ENCODE measurements at regions not wholly inside any gene's neighbourhood (a gene's known extent, or its start where the extent isn't known, plus 50 kb on each side); places are given as distances from the start of the nearest gene placed in this dataset.

DNA sequence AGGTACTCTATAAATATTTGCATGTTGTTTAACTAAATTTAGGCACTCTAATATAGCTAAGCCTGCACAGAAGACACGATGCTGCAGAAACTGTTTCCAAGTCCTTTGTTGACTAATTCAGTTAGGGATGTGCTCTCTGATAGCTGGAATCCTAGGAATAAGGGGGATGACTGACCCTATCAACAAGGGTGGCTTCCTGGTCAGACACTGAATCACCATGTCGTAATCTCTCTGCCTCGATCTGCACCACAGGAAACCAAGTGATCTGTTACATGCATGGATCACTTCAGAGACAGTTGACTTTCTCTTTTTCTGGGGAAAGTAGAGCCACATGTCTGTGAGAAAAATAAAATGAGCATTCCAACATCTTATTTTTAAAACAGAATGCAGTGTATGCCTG is 169.1 kb downstream of the GUCY2F start:
- no peak for DNase-seq (ENCODE audit: low read depth, low spot score)

DNA sequence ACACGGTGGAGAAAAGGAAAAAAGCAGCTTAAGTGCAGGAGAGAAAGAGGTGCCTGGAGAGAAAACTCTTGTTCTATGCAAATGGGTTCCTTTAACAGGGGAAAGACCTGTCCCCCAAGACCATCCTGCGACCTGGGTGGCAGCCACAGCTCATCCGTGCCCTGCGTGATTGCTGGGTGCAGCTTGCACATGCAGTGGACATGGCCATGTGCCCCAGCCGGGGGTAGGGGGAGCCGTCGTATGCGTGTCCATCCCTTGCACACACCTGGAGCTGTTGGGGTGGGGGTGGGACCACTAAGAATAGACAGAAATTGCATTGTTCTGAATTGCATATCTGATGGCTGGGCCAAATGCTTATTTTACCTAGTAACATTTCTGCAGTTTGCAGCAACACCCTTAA is 171.9 kb downstream of the GUCY2F start:
- no peak for DNase-seq (ENCODE audit: low read depth, low spot score)

DNA sequence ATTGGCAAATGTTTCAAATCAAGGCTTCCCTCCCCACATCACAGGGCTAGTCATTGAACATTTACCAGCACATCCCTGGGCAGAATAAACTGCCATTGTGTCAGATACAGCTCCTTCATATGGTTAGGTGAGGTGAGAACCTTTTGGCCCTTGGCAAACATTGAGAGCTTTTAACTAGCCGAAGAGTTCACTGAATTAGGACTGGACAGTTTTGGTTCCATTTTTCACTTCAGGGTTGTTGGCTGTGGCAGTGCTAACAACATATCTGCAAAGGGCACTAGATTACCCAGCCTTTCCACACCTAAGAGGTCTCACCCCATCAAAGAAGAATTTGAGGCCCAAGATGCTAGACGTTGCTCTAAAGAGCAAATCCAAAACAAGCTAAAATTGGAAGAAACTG is 180.7 kb downstream of the GUCY2F start:
- DNase-seq (ENCODE audit: low read depth, low spot score), result no peak

DNA sequence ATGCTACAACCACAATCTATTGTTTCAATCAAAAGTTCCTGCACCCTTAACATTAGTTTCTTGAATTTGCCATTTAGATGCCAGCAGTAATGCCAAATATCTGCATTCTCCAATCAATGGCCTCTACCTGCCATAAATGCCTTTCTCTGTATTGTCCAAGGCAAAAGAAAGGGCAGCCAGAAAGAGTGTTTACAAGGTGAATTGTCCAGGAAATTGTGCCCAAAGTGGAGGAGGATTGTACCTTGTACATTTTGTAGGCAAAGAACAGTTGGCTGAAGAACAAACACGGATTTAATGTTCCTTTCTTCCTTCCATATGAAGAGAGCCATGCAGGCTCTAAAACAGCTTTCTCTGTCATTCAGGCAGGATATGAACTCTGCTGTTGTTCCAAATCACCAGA is 181.5 kb downstream of the GUCY2F start:
- DNase-seq (ENCODE audit: low read depth, low spot score), result no peak

DNA sequence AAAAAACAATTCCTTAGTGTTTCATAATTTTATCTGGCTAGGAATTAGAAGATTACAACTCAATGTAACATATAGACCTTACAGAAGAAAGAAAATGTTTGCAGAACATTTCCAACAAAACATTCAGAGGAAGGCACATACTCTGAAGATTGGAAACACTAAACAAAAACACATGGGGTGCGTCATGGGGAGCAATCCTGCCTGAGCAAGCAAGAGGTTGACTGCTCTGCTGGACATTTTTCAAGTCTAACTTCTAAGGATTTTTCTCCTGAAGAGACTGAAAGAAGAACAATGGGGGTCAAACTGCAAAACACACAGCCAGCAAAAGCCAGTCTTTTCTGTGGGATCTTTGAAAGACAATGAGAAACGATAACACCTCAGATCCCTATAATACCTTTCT is 182.8 kb downstream of the GUCY2F start:
- DNase-seq (ENCODE audit: low read depth, low spot score), result no peak

DNA sequence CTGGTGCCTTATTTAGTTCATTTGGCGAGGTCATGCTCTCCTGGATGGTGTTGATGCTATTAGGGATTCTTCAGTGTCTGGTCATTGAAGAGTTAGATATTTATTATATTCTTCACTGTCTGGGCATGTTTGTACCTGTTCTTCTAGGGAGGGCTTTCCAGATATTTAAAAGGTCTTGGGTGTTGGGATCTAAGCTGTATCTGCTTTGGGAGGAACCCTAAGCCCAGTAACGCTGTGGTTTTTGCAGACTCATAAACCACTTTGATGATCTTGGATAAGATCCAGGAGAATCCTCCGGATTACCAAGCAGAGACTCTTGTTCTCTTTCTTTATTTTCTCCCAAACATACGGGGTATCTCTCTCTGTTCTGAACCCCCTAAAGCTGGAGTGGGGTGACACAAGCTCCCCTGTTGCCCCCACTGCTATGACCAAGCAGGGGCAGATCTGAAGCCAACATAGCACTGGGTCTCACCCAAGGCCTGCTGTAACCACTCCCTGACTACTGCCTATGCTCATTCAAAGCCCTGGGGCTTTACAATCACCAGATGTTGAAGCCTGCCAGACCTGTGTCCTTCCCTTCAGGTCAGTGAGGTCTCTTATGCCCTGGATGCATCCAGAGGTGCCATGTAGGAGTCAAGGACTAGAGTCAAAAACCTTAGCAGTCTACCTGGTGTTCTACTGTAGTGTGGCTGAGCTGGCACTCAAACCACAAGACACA is 187.6 kb downstream of the GUCY2F start:
- no peak for DNase-seq (ENCODE audit: low read depth, low spot score)

DNA sequence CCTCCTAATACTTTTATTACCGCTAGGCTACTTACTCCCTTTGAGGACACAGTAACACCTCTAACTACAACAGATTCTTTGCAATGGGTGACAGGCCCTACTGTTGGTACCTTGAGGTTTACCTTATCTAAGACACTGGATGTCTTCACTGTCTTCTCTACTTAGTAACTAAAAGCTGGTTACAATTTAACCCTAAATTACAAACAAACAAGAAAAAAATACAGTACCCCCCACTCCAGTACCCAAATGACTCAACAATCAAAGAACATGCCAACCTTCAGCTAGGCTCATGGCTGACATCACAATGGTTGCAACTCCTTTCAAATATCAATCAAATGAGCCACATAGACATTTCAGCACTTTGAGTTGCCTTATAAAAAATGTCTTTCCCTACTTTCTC is 198.0 kb downstream of the GUCY2F start:
- DNase-seq (ENCODE audit: low read depth, low spot score), result no peak

DNA sequence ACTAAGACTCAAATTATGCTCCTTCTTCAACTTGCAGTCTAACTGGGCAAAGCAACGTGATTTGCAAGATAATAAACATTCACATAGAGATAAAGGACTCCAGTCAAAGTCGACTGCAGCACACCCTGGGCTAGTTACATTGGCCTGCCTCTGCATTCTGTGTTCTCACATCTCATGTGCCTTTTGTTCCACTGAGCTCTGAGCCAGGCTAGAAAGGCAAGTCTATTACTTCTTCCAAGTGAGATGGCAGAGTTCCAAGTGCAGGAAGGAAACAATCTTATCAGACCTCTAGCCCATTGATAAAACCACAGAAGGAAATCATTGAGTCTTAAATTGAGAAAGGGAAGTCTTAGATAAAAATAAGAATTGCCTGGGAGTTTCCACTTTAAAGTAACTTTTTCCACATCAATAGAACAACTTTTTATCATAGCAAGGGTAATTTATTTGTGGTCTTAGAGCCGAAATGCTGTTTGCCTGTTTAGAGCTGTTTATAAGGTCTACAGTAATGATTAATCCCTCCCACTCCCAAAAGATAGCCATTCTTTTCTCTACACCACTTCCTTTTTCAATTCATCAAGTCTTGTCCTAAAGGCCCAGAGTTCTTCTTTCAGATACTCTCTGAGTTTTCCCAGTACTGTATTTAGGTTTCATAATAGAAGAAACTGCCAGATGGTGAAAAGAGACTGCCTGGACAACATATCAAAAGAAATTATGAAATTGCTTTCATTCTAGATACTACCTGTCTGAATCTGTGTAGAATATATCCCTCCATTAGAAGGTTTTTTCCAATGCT is 200.2 kb downstream of the GUCY2F start:
- no peak for DNase-seq (ENCODE audit: low read depth, low spot score)

DNA sequence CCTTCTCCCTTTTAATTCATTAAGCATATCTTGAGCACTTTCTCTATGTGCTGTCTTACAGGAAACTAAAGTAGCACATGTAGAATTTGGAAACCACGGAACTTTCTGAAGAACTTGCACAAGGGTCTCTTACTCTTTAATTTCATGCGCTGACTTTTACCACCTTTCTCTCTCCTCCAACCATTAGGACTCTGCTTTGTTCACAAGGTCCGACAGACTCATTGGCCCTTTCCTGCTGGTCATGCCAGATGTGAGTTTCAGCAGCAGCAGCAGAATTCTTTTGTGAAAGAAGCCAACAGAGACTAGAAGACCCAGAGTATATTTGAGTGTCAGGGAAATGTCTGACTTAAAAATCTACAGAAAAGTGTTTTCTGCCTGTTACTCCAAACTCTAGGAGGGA is 207.1 kb downstream of the GUCY2F start:
- no peak for DNase-seq (ENCODE audit: low read depth, low spot score)

DNA sequence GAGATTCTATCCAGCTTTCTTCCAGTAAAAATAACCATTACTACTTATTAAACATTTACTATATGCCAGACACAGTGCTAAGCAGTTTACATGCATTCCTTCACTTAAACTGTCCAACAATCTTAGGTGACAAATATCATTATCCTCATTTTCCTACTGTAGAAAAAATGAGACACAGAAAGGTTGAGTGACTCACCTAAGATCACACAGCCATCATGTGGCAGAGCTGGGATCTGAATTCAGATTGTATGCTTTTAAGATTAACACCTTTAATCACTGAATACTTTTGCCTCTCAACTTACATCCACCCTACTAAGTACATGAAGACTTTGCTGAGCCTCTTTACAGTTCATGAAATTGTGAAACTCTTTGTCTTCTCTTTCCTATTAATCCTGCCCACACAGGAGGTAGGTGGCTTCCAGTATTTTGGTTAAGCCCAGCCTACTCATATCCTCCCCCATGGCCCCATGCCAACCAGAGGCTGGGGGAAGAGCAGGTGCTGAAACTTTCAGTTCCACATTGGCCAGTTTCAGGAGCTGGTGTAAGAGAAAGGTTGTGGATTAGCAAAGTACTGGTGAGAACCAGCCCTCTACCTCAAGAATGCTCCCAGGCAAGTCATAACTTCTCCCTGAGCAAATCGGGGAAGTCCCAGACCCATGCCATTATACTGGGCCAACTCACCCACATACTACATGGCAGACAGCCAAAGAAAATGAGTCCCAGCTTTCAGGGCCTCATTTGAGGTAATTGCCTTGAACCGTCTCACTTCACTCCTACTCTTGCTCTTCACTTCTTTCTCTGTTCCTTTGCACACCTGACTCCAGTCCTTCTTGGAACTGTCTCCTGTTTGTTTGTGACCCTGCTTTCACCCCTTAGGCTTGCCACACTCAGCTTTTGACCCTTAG is 211.1 kb downstream of the GUCY2F start:
- DNase-seq (ENCODE audit: low read depth, low spot score), result no peak

DNA sequence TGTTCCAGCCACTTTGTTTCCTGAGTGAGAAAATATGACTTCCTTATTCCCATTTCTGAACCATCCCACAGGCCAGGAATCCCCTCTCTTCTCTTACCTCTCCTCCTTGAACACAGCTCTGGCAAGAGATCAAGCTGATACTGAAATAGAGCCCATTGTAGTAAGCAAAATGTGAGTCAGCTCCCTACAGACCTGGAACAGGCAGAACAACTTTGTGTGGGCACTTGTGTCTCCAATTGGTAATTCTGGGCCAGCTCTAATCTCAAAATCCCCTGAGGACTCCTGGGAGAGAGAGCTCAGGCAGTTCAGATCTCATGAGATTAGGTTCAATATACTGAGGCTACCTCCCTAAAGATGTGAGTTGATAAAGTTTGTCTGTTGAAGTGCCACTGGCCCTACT is 213.5 kb downstream of the GUCY2F start:
- DNase-seq (ENCODE audit: low read depth, low spot score), result no peak

DNA sequence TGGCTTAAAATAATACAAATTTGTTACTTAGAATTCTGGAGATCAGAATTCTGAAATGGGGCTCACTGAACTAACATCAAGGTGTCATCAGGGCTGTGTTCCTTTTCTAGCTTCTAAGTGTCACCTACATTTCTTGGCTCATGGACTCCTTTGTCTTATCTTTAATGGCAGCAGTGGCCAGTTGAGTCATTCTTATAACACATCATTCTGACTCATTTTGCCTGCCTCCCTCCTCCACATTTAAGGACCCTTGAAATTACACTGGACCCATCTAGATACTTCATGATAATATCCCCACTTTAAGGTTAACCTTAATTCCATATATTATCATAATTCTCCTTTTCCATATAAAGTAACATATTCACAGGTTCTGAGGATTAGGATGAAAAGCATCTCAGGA is 215.9 kb downstream of the GUCY2F start:
- DNase-seq (ENCODE audit: low read depth, low spot score), result no peak

DNA sequence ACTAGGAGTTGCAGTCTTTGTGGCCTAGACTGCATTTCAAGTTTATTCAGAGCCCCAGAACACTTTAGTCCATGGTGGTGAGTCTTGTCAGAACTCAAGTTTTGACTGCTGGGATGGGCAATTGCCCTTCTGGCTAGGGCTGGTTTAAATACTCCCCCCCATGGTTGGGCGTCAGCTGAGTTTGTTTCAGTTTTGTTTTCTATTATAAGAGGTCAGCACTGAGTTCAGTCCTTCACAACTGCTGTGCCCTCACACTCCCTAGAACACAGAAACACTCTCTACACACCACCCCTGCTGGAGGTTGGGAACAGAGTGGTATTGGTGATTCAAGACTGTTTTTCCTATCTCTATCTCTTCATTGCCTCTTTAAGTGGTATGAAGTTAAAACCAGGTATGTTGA is 217.0 kb downstream of the GUCY2F start:
- DNase-seq (ENCODE audit: low read depth, low spot score), result no peak

DNA sequence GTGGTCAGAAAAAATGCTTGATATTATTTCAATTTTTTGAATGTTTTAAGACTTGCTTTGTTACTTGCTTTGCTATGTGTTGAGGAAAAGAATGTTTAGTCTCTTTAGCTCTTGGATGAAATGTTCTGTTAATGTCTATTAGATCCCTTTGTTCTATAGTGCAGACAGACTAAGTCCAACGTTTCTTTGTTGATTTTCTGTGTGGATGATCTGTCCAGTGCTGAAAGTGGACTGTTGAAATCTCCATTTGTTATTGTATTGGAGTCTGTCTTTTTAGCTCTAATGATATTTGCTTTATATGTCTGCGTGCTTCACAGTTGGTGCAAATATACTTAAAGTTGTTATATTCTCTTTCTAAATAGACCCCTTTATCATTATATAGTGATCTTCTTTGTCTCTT is 220.6 kb downstream of the GUCY2F start:
- no peak for DNase-seq (ENCODE audit: low read depth, low spot score)

DNA sequence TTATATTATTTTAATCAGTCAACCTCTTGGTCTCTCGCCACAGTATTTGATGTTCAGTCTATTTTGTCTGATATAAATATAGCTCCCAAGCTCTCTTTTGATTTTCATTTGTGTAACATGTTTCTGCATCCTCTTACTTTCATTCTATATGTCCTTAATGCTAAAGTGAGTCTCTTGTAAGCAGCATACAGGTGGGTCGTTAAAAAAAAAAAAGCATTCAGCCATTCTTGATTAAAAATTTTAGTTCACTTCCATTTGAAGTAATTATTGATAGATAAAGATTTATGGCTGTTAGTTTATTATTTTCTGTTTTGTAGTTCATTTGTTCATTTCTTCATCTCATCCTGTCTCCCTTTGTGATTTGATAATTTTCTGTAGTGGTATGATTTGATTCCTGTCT is 229.1 kb downstream of the GUCY2F start:
- DNase-seq (ENCODE audit: low read depth, low spot score), result no peak

DNA sequence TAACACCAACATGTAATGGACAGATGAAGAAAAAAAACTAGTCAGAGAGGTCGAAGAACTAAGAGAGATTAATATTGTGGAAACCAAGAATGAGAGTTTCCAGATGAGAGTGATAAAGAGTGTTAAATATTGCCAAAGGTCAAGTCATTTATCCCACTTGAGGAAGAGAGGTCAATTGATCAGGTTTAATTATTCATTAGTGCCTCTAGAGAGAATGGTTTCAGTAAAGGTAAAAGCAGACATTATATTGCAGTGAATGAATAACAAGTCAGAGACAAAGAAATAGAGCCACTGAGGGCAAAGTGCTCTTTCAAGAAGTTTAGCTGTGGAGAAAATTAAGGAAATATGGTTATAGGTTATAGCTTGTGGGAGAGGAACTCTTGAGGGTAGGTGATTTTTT is 263.1 kb downstream of the GUCY2F start:
- DNase-seq (ENCODE audit: low read depth, low spot score), result no peak

DNA sequence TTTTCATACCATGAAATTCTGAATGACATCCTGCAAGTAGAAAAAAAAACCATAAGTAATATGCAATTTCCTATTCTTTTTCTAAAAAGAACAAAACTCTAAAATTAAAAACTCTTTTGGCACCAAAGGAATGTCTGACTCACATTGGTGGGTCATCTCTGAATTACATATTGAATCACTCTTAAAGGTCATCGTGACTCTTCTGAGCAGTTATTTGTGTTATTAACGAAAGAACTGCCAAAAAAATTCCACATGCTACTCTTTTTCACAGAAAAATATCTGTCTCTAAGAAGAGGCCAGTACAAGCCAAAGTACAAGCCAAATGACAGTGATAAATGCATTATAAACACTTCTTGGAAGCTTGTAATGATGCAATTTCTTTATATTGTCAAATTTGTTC is 282.2 kb downstream of the GUCY2F start:
- DNase-seq (ENCODE audit: low read depth, low spot score), result no peak

DNA sequence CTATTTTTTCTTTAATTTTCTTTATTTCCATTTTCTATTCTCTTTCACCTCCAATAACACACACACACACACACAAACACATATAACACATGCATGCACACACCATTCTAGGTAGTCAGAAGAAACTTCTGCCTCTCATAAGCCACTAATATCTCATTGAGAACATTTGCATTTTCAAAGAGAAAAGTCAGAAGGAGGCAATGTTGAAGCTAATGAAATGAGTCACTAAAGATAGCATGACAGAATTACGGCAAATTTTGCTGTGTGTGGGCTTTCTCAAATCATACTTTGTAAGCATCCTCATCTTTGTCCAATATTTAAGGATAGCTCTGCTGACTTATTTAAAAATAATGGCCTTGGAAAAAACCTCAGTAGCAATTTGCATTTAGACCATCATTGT is 291.3 kb downstream of the GUCY2F start:
- DNase-seq (ENCODE audit: low read depth, low spot score), result no peak

DNA sequence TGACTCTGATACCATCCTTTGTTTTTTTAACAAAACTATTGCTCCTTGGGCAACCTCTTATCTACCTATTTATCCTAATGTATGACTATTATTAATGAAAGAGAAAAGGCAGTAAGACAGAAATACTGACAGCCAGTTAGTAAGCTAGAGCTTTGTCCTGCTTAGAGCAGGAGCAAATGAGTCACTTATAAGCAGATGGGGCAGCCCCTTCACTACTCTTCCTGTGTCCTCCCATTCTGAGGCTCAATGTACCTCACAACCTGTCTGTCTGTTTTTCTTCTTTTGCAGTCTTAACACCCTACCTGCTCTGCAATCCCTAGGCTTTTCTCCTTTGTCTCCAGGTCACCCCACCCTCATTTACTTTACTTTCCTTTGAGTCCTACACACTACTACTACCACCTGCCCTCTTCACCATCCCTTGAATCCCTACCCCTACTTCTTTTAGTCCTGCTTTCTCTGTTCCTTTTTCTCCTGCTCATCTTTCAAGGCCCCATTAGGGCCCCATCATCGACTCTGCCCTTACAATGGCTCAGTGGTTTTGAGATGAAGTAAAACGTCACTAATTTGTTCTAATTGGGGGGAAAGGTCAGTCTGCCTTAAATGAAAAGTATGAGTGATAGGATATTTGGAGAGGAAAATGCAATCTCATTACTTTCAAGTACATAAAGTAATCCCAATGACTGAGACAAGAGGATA is 294.3 kb downstream of the GUCY2F start:
- no peak for DNase-seq (ENCODE audit: low read depth, low spot score)

DNA sequence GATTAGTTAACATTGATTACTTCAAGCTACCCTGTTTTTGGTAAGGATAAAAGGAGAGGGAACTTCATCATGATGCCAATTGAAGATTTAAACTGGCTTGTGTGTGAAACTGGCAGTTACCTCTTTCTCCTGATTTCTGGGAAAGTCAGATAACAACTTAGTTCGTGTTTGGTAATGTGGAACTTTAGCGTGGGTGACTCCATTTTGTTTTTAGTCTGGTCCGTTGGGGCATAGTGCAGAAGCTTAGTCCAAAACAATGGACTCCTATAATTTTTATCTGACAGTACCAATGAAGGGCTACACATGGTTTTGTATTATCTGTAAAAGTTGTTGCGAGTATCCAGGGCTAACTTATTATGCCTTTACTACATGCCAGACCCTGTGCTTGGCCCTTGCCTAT is 294.9 kb downstream of the GUCY2F start:
- DNase-seq (ENCODE audit: low read depth, low spot score), result no peak

DNA sequence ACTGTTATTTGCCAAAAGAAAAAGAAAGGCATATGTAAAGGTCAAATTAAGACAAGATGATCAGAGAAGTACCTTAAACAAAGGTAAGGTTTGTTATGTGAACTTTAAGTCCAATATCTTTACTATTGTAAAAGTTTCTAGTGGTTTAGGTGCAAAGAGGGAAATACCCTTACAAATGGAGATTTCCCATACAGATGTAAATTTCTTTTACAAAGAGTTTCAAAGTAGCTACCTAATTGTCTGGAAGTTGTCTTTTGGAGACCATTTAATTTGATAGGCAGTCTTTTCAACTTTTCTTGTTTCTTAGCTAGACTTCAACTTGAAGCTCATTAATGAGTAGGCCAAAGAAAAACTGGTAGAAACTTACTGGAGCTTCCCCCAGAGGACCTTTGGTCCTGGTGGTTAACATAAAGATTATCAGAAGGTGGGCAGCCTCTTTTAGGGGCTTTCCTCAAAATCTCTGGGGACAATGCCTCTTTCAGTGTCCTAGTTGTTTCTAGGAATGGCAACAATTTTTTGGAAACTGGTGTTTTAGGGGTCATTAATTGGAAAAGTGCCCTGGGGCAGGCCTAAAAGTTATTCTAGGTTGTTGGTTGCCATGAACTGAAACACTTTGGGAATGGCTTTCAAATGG is 297.3 kb downstream of the GUCY2F start:
- DNase-seq (ENCODE audit: low read depth, low spot score), result peak; percentile 7

Data from iPS DF 19.7 (cell line).